CD4-positive, alpha-beta memory T cell (primary cell): ENCODE measurements at regions not wholly inside any gene's neighbourhood (a gene's known extent, or its start where the extent isn't known, plus 50 kb on each side); places are given as distances from the start of the nearest gene placed in this dataset.

ENCODE experiments used
- CTCF ChIA-PET: fragments of 350-600 bp; sonication (Branson Sonifier 250); formaldehyde crosslinking; loops from one replicate; lab custom pipeline; 2021; ENCODE audit warnings: inconsistent platforms; ENCODE audit not compliant: partially characterized antibody; lab: Charles Lee
- POLR2A ChIA-PET: fragments of 350-600 bp; sonication (Branson Sonifier 250); formaldehyde crosslinking; loops from one replicate; lab custom pipeline; 2021; ENCODE audit not compliant: partially characterized antibody; lab: Charles Lee
- DNase-seq, 5 donors: peaks; one replicate each; pipeline versions ENCODE4 v3.0.0 to v3.0.0-alpha.2; 2020 to 2022; ENCODE audit warnings: mixed read lengths in 1 of 5
- H3K27ac ChIP-seq: one replicate; pipeline ENCODE4 v1.7.0; 2013; ENCODE audit warnings: low read depth, low read length
- H3K27me3 ChIP-seq: 2 replicates; pipeline ENCODE4 v1.7.0; 2013; ENCODE audit warnings: mild to moderate bottlenecking, low read length, moderate library complexity; ENCODE audit not compliant: insufficient read depth
- H3K36me3 ChIP-seq: 2 replicates; pipeline ENCODE4 v1.7.0; 2013; ENCODE audit warnings: mild to moderate bottlenecking, low read length, moderate library complexity; ENCODE audit not compliant: insufficient read depth
- H3K4me1 ChIP-seq: 2 replicates; pipeline ENCODE4 v1.7.0; 2013; ENCODE audit warnings: mild to moderate bottlenecking, low read length, moderate library complexity; ENCODE audit not compliant: insufficient read depth
- H3K4me3 ChIP-seq, 2 donors: one replicate each; pipeline ENCODE4 v1.7.0; 2013; ENCODE audit warnings: low read length in 2 of 2, mild to moderate bottlenecking in 1 of 2
- H3K9me3 ChIP-seq, 2 donors: one replicate each; pipeline ENCODE4 v1.7.0; 2013; ENCODE audit warnings: low read length in 2 of 2, control low read depth in 1 of 2; ENCODE audit not compliant: control insufficient read depth in 1 of 2
- H3K27ac Mint-ChIP-seq, 7 donors: one replicate each; pipeline ENCODE4 v1.8.0; 2020 to 2021; ENCODE audit warnings: mixed read lengths in 7 of 7, mild to moderate bottlenecking in 6 of 7, inconsistent platforms in 3 of 7, moderate library complexity in 3 of 7
- H3K27me3 Mint-ChIP-seq, 2 donors: one replicate each; pipeline ENCODE4 v1.8.0; 2020 to 2021; ENCODE audit warnings: mixed read lengths in 2 of 2
- H3K36me3 Mint-ChIP-seq, 2 donors: one replicate each; pipeline ENCODE4 v1.8.0; 2020 to 2021; ENCODE audit warnings: mixed read lengths in 2 of 2, inconsistent platforms in 1 of 2, mild to moderate bottlenecking in 1 of 2
- H3K4me1 Mint-ChIP-seq, 4 donors: one replicate each; pipeline ENCODE4 v1.8.0; 2020 to 2021; ENCODE audit warnings: mixed read lengths in 4 of 4, mild to moderate bottlenecking in 1 of 4
- H3K4me3 Mint-ChIP-seq, 8 donors: one replicate each; pipeline ENCODE4 v1.8.0; 2020 to 2021; ENCODE audit warnings: mixed read lengths in 8 of 8, mild to moderate bottlenecking in 7 of 8, moderate library complexity in 6 of 8, inconsistent platforms in 3 of 8
- H3K9me3 Mint-ChIP-seq, 8 donors: one replicate each; pipeline ENCODE4 v1.8.0; 2020 to 2021; ENCODE audit warnings: mixed read lengths in 8 of 8, mild to moderate bottlenecking in 5 of 8, inconsistent platforms in 3 of 8, moderate library complexity in 1 of 8
- intact Hi-C: fragments of 100-400 bp; cut with micrococcal nuclease; formaldehyde crosslinking; loops from one replicate; pipeline ENCODE4 v1.15.1; 2023

DNA sequence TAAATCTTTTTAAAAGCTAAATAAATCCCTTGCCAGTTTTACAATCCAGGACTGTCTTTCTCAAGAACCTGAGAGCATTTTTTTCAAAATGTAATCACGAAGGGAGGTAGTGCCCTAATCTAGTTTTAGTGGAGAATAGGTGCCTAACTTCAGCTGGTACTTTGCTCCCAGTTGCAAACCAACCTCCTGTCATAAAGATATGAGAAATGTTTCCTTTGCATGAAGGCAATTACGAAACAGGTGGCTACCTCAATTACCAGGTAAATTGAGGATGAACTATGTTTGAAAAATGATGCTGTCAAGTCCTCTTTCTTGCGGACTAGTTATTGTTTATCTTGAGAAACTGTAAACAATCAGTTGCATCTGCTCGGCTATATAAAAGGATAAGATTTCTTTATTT lies 437.9 kb downstream of the DAD1 start:
- Mint-ChIP-seq H3K4me1 (peaks cover 0 to 6% (median 2%) of the 10 kb centered on the region in 4 donors), H3K27ac (no peak overlapping the region), H3K36me3 (no peaks in the 10 kb centered on the region), H3K9me3 (no peaks in the 10 kb centered on the region), H3K4me3 (no peak overlapping the region), H3K27me3 (no peaks in the 10 kb centered on the region)
- intact Hi-C loops, result no loop called here
- POLR2A ChIA-PET, result no interaction called here
- CTCF ChIA-PET, result no interaction called here
- H3K4me1 ChIP-seq, result no peaks in the 10 kb centered on the region
- no peaks in the 10 kb centered on the region for H3K9me3 ChIP-seq
- no peak for DNase-seq
- no peak overlapping the region for H3K27ac ChIP-seq
- H3K27me3 ChIP-seq, result no peaks in the 10 kb centered on the region
- H3K4me3 ChIP-seq, result no peak overlapping the region
- H3K36me3 ChIP-seq, result no peaks in the 10 kb centered on the region

DNA sequence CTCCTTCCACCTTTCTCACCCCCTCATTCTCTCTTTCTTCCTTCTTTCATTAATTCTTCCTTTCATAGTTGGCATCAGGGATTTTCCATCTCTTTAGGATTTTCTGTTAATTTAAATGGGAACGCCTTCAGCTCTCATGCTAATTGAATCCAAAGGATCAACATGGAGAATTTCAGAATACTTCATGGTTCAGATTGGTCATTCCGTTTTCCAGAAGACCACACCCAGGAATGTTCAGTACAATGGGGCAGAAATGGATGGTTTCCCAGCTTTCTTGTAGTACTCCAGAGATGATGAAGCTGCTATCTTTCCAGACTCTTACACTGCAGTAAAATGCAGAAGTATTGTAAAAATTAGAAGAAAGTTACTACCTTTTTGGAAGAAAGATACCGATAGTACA lies 440.0 kb downstream of the DAD1 start:
- POLR2A ChIA-PET, result interaction anchor here (1.3 to 2.4 kb wide), 3 partner anchors 375 to 421 kb away, joined by 3 to 11 read pairs (median 4); no protein-coding TSS in a partner anchor
- Histone ChIP-seq H3K4me1 (no peaks in the 10 kb centered on the region), H3K36me3 (no peaks in the 10 kb centered on the region), H3K27ac (no peak overlapping the region), H3K9me3 (no peaks in the 10 kb centered on the region), H3K4me3 (no peak overlapping the region), H3K27me3 (no peaks in the 10 kb centered on the region)
- Mint-ChIP-seq H3K9me3 (no peaks in the 10 kb centered on the region), H3K27me3 (peaks cover 0 to 1% of the 10 kb centered on the region in 2 donors), H3K36me3 (no peaks in the 10 kb centered on the region), H3K4me1 (peaks cover 0 to 6% (median 2%) of the 10 kb centered on the region in 4 donors), H3K27ac (no peak overlapping the region), H3K4me3 (no peak overlapping the region)
- CTCF ChIA-PET, result no interaction called here
- DNase-seq, result no peak
- intact Hi-C loops, result no loop called here

GRCh38 chr14:22147716-22148115 lies 441.3 kb downstream of the DAD1 start:
- Mint-ChIP-seq H3K36me3 (no peaks in the 10 kb centered on the region), H3K27ac (peak overlapping the region in 4 of 7 donors; percentile 17 to 48 (median 35)), H3K9me3 (no peaks in the 10 kb centered on the region), H3K4me1 (peaks cover 0 to 1% (median 0%) of the 10 kb centered on the region in 4 donors), H3K27me3 (peaks cover 0 to 1% of the 10 kb centered on the region in 2 donors), H3K4me3 (peak overlapping the region in 7 of 8 donors; percentile 61 to 83 (median 70))
- no peak for DNase-seq
- no peaks in the 10 kb centered on the region for H3K36me3 ChIP-seq
- no peaks in the 10 kb centered on the region for H3K9me3 ChIP-seq
- CTCF ChIA-PET, result no interaction called here
- H3K4me1 ChIP-seq, result no peaks in the 10 kb centered on the region
- intact Hi-C loops, result no loop called here
- no peaks in the 10 kb centered on the region for H3K27me3 ChIP-seq
- H3K27ac ChIP-seq, result no peak overlapping the region
- POLR2A ChIA-PET, result interaction anchor here (0.6 to 2.4 kb wide), 4 partner anchors 372 to 422 kb away, joined by 3 to 11 read pairs (median 4); no protein-coding TSS in a partner anchor
- H3K4me3 ChIP-seq, result no peak overlapping the region

DNA sequence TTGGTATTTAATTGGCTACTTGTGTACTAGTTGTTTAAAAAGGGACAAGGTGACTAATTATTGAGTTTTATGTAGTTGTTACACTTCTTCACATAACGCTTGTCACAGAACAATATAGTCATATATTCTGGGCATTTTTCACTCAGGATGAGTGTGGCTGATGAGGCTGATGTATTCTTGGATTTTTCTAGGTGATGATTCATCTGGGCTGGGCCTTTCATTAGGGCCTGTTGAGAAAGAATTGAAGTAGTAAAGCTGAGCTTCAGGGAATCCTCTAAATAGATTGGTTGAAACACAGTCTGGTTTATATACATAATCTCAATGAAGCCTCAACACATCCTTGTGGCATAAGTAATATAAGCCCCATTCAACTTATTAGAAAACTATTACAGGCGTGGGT lies 445.7 kb downstream of the DAD1 start:
- H3K27ac ChIP-seq, result no peak overlapping the region
- Mint-ChIP-seq H3K27me3 (peaks cover 0 to 1% of the 10 kb centered on the region in 2 donors), H3K4me3 (no peak overlapping the region), H3K9me3 (no peaks in the 10 kb centered on the region), H3K4me1 (no peaks in the 10 kb centered on the region), H3K27ac (no peak overlapping the region), H3K36me3 (no peaks in the 10 kb centered on the region)
- POLR2A ChIA-PET, result no interaction called here
- H3K9me3 ChIP-seq, result no peaks in the 10 kb centered on the region
- intact Hi-C loops, result no loop called here
- H3K36me3 ChIP-seq, result no peaks in the 10 kb centered on the region
- CTCF ChIA-PET, result no interaction called here
- no peaks in the 10 kb centered on the region for H3K4me1 ChIP-seq
- no peaks in the 10 kb centered on the region for H3K27me3 ChIP-seq
- no peak overlapping the region for H3K4me3 ChIP-seq
- DNase-seq, result no peak

GRCh38 chr14:22140633-22141032 lies 448.4 kb downstream of the DAD1 start:
- intact Hi-C loops, result no loop called here
- Histone ChIP-seq H3K4me3 (no peak overlapping the region), H3K27ac (no peak overlapping the region), H3K36me3 (no peaks in the 10 kb centered on the region), H3K9me3 (no peaks in the 10 kb centered on the region), H3K4me1 (no peaks in the 10 kb centered on the region), H3K27me3 (no peaks in the 10 kb centered on the region)
- H3K36me3 Mint-ChIP-seq, result no peaks in the 10 kb centered on the region
- ChIA-PET CTCF (no interaction called here), POLR2A (no interaction called here)
- no peaks in the 10 kb centered on the region for H3K4me1 Mint-ChIP-seq
- DNase-seq, result no peak
- H3K27ac Mint-ChIP-seq, result no peak overlapping the region
- no peaks in the 10 kb centered on the region for H3K9me3 Mint-ChIP-seq
- H3K4me3 Mint-ChIP-seq, result no peak overlapping the region
- no peaks in the 10 kb centered on the region for H3K27me3 Mint-ChIP-seq

GRCh38 chr14:22131749-22132476 lies 457.1 kb downstream of the DAD1 start:
- Histone ChIP-seq H3K27ac (no peak overlapping the region), H3K4me1 (peaks cover 3% of the 10 kb centered on the region), H3K9me3 (no peaks in the 10 kb centered on the region), H3K27me3 (no peaks in the 10 kb centered on the region), H3K4me3 (no peak overlapping the region), H3K36me3 (no peaks in the 10 kb centered on the region)
- Mint-ChIP-seq H3K4me3 (no peak overlapping the region), H3K4me1 (peaks cover 0 to 5% (median 0%) of the 10 kb centered on the region in 4 donors), H3K9me3 (no peaks in the 10 kb centered on the region), H3K27me3 (peaks cover 0 to 2% of the 10 kb centered on the region in 2 donors), H3K27ac (no peak overlapping the region), H3K36me3 (no peaks in the 10 kb centered on the region)
- CTCF ChIA-PET, result interaction anchor here (0.7 to 2.2 kb wide), 4 partner anchors 10 to 360 kb away, joined by 3 to 11 read pairs (median 3); no protein-coding TSS in a partner anchor
- DNase-seq, result peak in 2 of 5 donors; percentile 19 to 28
- intact Hi-C loops, result no loop called here
- POLR2A ChIA-PET, result no interaction called here

DNA sequence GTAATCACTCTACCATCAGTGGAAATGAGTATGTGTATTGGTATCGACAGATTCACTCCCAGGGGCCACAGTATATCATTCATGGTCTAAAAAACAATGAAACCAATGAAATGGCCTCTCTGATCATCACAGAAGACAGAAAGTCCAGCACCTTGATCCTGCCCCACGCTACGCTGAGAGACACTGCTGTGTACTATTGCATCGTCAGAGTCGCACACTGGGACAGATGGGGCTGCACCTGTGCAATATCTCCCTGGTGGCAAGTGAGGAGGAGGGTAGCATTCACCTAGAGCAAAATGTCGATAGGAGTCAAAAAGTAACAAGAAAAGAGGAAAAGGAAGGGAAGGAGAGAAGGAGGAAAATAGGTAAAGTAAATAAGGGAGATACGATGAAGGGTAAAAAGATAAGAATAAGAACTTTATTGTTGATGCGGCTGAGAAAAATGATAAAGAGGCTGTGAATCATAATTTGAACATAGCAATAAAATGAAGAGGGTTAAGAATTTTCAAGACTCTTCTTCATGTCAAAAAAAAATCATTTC lies 450.5 kb upstream of the OR4E1 start:
- H3K9me3 Mint-ChIP-seq, result no peaks in the 10 kb centered on the region
- Histone ChIP-seq H3K36me3 (no peaks in the 10 kb centered on the region), H3K27me3 (no peaks in the 10 kb centered on the region), H3K4me3 (no peak overlapping the region), H3K27ac (peak overlapping the region; percentile 46), H3K4me1 (peaks cover 4% of the 10 kb centered on the region), H3K9me3 (no peaks in the 10 kb centered on the region)
- intact Hi-C loops, result loop anchor here (5.0 kb wide), 1 partner anchor 448 kb away; no protein-coding TSS in a partner anchor
- no peaks in the 10 kb centered on the region for H3K36me3 Mint-ChIP-seq
- POLR2A ChIA-PET, result interaction anchor here (0.9 to 3.3 kb wide), 19 partner anchors 11 to 465 kb away, joined by 3 to 28 read pairs (median 7); partner anchors contain the start of gene DAD1
- CTCF ChIA-PET, result interaction anchor here (1.0 to 2.6 kb wide), 4 partner anchors 11 to 427 kb away, joined by 3 to 14 read pairs (median 4); no protein-coding TSS in a partner anchor
- peaks cover 2 to 12% (median 6%) of the 10 kb centered on the region in 4 donors for H3K4me1 Mint-ChIP-seq
- no peaks in the 10 kb centered on the region for H3K27me3 Mint-ChIP-seq
- H3K4me3 Mint-ChIP-seq, result peak overlapping the region; percentile 70 to 86 (median 81)
- no peak for DNase-seq
- peak overlapping the region; percentile 27 to 92 (median 84) for H3K27ac Mint-ChIP-seq
